Neural progenitor cell (in vitro differentiated cells): ENCODE measurements at regions not wholly inside any gene's neighbourhood (a gene's known extent, or its start where the extent isn't known, plus 50 kb on each side); places are given as distances from the start of the nearest gene placed in this dataset.

Experiments used
- DNase-seq: peaks from one replicate; pipeline ENCODE4 v3.0.0-alpha.2; 2016; ENCODE audit warnings: low spot score
- H2AFZ ChIP-seq: fragments of 200-600 bp; sonication (generic); replicated peaks from 2 replicates; pipeline ENCODE4 v1.6.1; 2016; ENCODE audit warnings: antibody characterized with exemption
- H3F3A ChIP-seq: fragments of 200-600 bp; sonication (generic); 2 replicates; pipeline ENCODE4 v1.6.1; 2016; ENCODE audit warnings: antibody characterized with exemption, low read depth
- H3K27ac ChIP-seq: fragments of 200-600 bp; sonication (generic); 2 replicates; pipeline ENCODE4 v1.5.1; 2016; ENCODE audit warnings: mild to moderate bottlenecking
- H3K27me3 ChIP-seq: fragments of 200-600 bp; sonication (generic); 2 replicates; pipeline ENCODE4 v1.6.1; 2016; ENCODE audit warnings: mild to moderate bottlenecking, moderate library complexity
- H3K36me3 ChIP-seq: fragments of 200-600 bp; sonication (generic); 2 replicates; pipeline ENCODE4 v1.5.1; 2016
- H3K4me1 ChIP-seq: fragments of 200-600 bp; sonication (generic); 2 replicates; pipeline ENCODE4 v1.6.1; 2016; ENCODE audit warnings: mixed run types
- H3K4me2 ChIP-seq: fragments of 200-600 bp; sonication (generic); 2 replicates; pipeline ENCODE4 v1.6.1; 2016
- H3K4me3 ChIP-seq: fragments of 200-600 bp; sonication (generic); 2 replicates; pipeline ENCODE4 v1.5.1; 2016
- H3K79me2 ChIP-seq: fragments of 200-600 bp; sonication (generic); 2 replicates; pipeline ENCODE4 v1.6.1; 2016; ENCODE audit warnings: low read depth
- H3K9ac ChIP-seq: fragments of 200-600 bp; sonication (generic); 2 replicates; pipeline ENCODE4 v1.6.1; 2016
- H3K9me3 ChIP-seq: fragments of 200-600 bp; sonication (generic); 2 replicates; pipeline ENCODE4 v1.5.1; 2016; ENCODE audit warnings: low read depth
- H4K20me1 ChIP-seq: fragments of 200-600 bp; sonication (generic); 2 replicates; pipeline ENCODE4 v1.6.1; 2016; ENCODE audit warnings: low read depth
- H3K27ac Mint-ChIP-seq: 3 replicates; pipeline ENCODE4 v1.8.0; 2021; ENCODE audit warnings: mixed read lengths
- H3K27me3 Mint-ChIP-seq: 2 replicates; pipeline ENCODE4 v1.8.0; 2022; ENCODE audit warnings: low read depth, mild to moderate bottlenecking, inconsistent platforms, moderate library complexity, mixed read lengths; ENCODE audit not compliant: insufficient read depth
- H3K36me3 Mint-ChIP-seq: 3 replicates; pipeline ENCODE4 v1.8.0; 2021; ENCODE audit warnings: mixed read lengths
- H3K4me1 Mint-ChIP-seq: 3 replicates; pipeline ENCODE4 v1.8.0; 2021; ENCODE audit warnings: mixed read lengths
- H3K4me3 Mint-ChIP-seq: 3 replicates; pipeline ENCODE4 v1.8.0; 2021; ENCODE audit warnings: mild to moderate bottlenecking, moderate library complexity, mixed read lengths
- H3K9me3 Mint-ChIP-seq: 3 replicates; pipeline ENCODE4 v1.8.0; 2020; ENCODE audit warnings: mixed read lengths
- EZH2 ChIP-seq: fragments of 200-600 bp; sonication (generic); IDR thresholded peaks from 2 replicates; pipeline ENCODE4 v1.6.1; 2017; ENCODE audit warnings: antibody characterized with exemption, mild to moderate bottlenecking, moderate library complexity
- EZH2phosphoT487 ChIP-seq: fragments of 200-600 bp; sonication (generic); IDR thresholded peaks from 2 replicates; pipeline ENCODE4 v1.6.1; 2017; ENCODE audit warnings: antibody characterized with exemption
- TF ChIP-seq, protein P1 (sequence below): fragments of 200-600 bp; sonication (generic); IDR thresholded peaks from 2 replicates; pipeline ENCODE4 v1.5.1; 2017; ENCODE audit warnings: antibody characterized with exemption, mild to moderate bottlenecking

- no peak overlapping the region for H3K27ac ChIP-seq
- H3K4me1 Mint-ChIP-seq: no peaks in the 10 kb centered on the region
Measured at GRCh38 chr9:7236186-7236585, 478.4 kb downstream of the KDM4C start.

GRCh38 chr9:7234144-7234543 lies 476.4 kb downstream of the KDM4C start:
- Histone ChIP-seq H3K4me3 (no peak overlapping the region), H3K4me1 (peaks cover 6% of the 10 kb centered on the region), H3F3A (peaks cover 8% of the 10 kb centered on the region), H3K4me2 (no peak overlapping the region), H4K20me1 (no peaks in the 10 kb centered on the region), H3K36me3 (no peaks in the 10 kb centered on the region), H3K27me3 (no peaks in the 10 kb centered on the region), H3K9me3 (no peaks in the 10 kb centered on the region), H3K79me2 (no peaks in the 10 kb centered on the region), H2AFZ (peak overlapping the region; percentile 50), H3K9ac (no peak overlapping the region), H3K27ac (no peak overlapping the region)
- Mint-ChIP-seq H3K4me1 (no peaks in the 10 kb centered on the region), H3K27ac (no peak overlapping the region), H3K9me3 (peaks cover 3% of the 10 kb centered on the region), H3K36me3 (no peaks in the 10 kb centered on the region), H3K27me3 (peaks cover 2% of the 10 kb centered on the region), H3K4me3 (no peak overlapping the region)
- peak; percentile 68 for DNase-seq
- TF ChIP-seq, protein P1, sequence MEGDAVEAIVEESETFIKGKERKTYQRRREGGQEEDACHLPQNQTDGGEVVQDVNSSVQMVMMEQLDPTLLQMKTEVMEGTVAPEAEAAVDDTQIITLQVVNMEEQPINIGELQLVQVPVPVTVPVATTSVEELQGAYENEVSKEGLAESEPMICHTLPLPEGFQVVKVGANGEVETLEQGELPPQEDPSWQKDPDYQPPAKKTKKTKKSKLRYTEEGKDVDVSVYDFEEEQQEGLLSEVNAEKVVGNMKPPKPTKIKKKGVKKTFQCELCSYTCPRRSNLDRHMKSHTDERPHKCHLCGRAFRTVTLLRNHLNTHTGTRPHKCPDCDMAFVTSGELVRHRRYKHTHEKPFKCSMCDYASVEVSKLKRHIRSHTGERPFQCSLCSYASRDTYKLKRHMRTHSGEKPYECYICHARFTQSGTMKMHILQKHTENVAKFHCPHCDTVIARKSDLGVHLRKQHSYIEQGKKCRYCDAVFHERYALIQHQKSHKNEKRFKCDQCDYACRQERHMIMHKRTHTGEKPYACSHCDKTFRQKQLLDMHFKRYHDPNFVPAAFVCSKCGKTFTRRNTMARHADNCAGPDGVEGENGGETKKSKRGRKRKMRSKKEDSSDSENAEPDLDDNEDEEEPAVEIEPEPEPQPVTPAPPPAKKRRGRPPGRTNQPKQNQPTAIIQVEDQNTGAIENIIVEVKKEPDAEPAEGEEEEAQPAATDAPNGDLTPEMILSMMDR: peak; percentile 66
- TF ChIP-seq EZH2: no peak

More at GRCh38 chr9:7236186-7236585, 478.4 kb downstream of the KDM4C start:
- H3K9ac ChIP-seq: no peak overlapping the region
- H2AFZ ChIP-seq: no peak overlapping the region
- Mint-ChIP-seq H3K9me3 (peaks cover 5% of the 10 kb centered on the region), H3K4me3 (no peak overlapping the region), H3K27ac (no peak overlapping the region), H3K36me3 (no peaks in the 10 kb centered on the region), H3K27me3 (peaks cover 2% of the 10 kb centered on the region)
- no peak overlapping the region for H3K4me2 ChIP-seq
- peaks cover 23% of the 10 kb centered on the region for H3F3A ChIP-seq
- no peaks in the 10 kb centered on the region for H4K20me1 ChIP-seq
- no peaks in the 10 kb centered on the region for H3K79me2 ChIP-seq
- H3K4me3 ChIP-seq: no peak overlapping the region
- DNase-seq: no peak
- H3K9me3 ChIP-seq: no peaks in the 10 kb centered on the region
- TF ChIP-seq EZH2 (no peak), EZH2phosphoT487 (no peak)
- TF ChIP-seq, protein P1: no peak
- no peaks in the 10 kb centered on the region for H3K36me3 ChIP-seq
- no peaks in the 10 kb centered on the region for H3K27me3 ChIP-seq
- peaks cover 21% of the 10 kb centered on the region for H3K4me1 ChIP-seq

DNA sequence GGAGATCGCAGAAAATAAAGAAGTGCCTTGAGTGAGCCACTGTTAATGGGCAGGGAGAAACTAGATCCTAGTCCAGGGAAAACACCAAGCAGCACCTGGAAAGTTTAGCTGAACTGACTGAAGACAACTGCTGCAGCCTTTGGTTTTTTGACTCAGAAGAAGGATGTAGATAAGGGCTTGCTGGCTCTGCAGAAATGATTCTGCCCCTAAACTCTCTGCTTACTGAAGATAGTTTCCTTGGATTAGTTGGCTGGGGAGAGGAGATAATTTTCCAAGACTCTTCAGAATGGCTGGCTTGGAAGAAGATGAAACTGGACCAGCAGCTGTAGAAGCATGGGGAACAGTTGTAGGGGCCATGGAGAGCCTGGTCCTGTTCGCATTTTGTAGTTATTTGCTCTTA lies 471.8 kb downstream of the KDM4C start:
- Histone ChIP-seq H3K9ac (no peak overlapping the region), H3K79me2 (no peaks in the 10 kb centered on the region), H3K4me3 (no peak overlapping the region), H3K27me3 (no peaks in the 10 kb centered on the region), H3K4me1 (no peaks in the 10 kb centered on the region), H3K9me3 (no peaks in the 10 kb centered on the region), H3K27ac (no peak overlapping the region), H3K4me2 (no peak overlapping the region), H2AFZ (no peak overlapping the region), H3K36me3 (no peaks in the 10 kb centered on the region), H4K20me1 (no peaks in the 10 kb centered on the region), H3F3A (no peaks in the 10 kb centered on the region)
- peaks cover 3% of the 10 kb centered on the region for H3K9me3 Mint-ChIP-seq
- H3K27me3 Mint-ChIP-seq: peaks cover 3% of the 10 kb centered on the region
- no peak overlapping the region for H3K4me3 Mint-ChIP-seq
- DNase-seq: no peak
- H3K27ac Mint-ChIP-seq: no peak overlapping the region
- TF ChIP-seq EZH2 (no peak), EZH2phosphoT487 (no peak)
- TF ChIP-seq, protein P1: no peak
- no peaks in the 10 kb centered on the region for H3K36me3 Mint-ChIP-seq
- peaks cover 11% of the 10 kb centered on the region for H3K4me1 Mint-ChIP-seq
